Calu3 (cell line): ENCODE measurements at regions not wholly inside any gene's neighbourhood (a gene's known extent, or its start where the extent isn't known, plus 50 kb on each side); places are given as distances from the start of the nearest gene placed in this dataset.

Source experiments
- BruUV-seq: library from RNA; stranded (reverse); fragments of 400-500 nt; replicated peaks from 2 replicates; lab custom pipeline; 2021; lab: Mats Ljungman, UMichigan
- CTCF ChIA-PET: fragments of 300-600 bp; sonication (Branson Sonifier 250); formaldehyde crosslinking; loops from one replicate; lab custom pipeline; 2022; ENCODE audit warnings: antibody characterized with exemption; lab: Charles Lee
- DNase-seq: peaks from one replicate; pipeline ENCODE4 v3.0.0; 2022
- H3K27ac Mint-ChIP-seq: one replicate; pipeline ENCODE4 v1.8.0; 2022; ENCODE audit warnings: mixed read lengths; ENCODE audit not compliant: unreplicated experiment
- H3K27me3 Mint-ChIP-seq: one replicate; pipeline ENCODE4 v1.8.0; 2022; ENCODE audit warnings: mixed read lengths; ENCODE audit not compliant: unreplicated experiment
- H3K36me3 Mint-ChIP-seq: one replicate; pipeline ENCODE4 v1.8.0; 2022; ENCODE audit warnings: mild to moderate bottlenecking, moderate library complexity, mixed read lengths; ENCODE audit not compliant: insufficient read depth, unreplicated experiment
- H3K4me1 Mint-ChIP-seq: one replicate; pipeline ENCODE4 v1.8.0; 2022; ENCODE audit warnings: mild to moderate bottlenecking, low read depth, mixed read lengths; ENCODE audit not compliant: unreplicated experiment
- H3K4me3 Mint-ChIP-seq: one replicate; pipeline ENCODE4 v1.8.0; 2022; ENCODE audit warnings: mild to moderate bottlenecking, low read depth, moderate library complexity, mixed read lengths; ENCODE audit not compliant: unreplicated experiment
- H3K9me3 Mint-ChIP-seq: one replicate; pipeline ENCODE4 v1.8.0; 2022; ENCODE audit warnings: low read depth, mixed read lengths; ENCODE audit not compliant: unreplicated experiment
- CTCF ChIP-seq: fragments of 200-600 bp; IDR thresholded peaks from one replicate; pipeline ENCODE4 v1.8.0; 2022; ENCODE audit warnings: antibody characterized with exemption; ENCODE audit not compliant: unreplicated experiment
- intact Hi-C: fragments of 100-400 bp; cut with micrococcal nuclease; formaldehyde crosslinking; loops from one replicate; pipeline ENCODE4 v1.10.0; 2022; ENCODE audit not compliant: unreplicated experiment

GRCh38 chr5:68465934-68466551 lies 250.5 kb downstream of the PIK3R1 start:
- BruUV-seq, result no TSS peak
- no peaks in the 10 kb centered on the region for H3K27me3 Mint-ChIP-seq
- no peak for TF ChIP-seq CTCF
- CTCF ChIA-PET, result no interaction called here
- no peaks in the 10 kb centered on the region for H3K36me3 Mint-ChIP-seq
- H3K4me3 Mint-ChIP-seq, result no peak overlapping the region
- H3K9me3 Mint-ChIP-seq, result peaks cover 2% of the 10 kb centered on the region
- no peak for DNase-seq
- H3K4me1 Mint-ChIP-seq, result no peaks in the 10 kb centered on the region
- intact Hi-C loops, result no loop called here
- no peak overlapping the region for H3K27ac Mint-ChIP-seq

DNA sequence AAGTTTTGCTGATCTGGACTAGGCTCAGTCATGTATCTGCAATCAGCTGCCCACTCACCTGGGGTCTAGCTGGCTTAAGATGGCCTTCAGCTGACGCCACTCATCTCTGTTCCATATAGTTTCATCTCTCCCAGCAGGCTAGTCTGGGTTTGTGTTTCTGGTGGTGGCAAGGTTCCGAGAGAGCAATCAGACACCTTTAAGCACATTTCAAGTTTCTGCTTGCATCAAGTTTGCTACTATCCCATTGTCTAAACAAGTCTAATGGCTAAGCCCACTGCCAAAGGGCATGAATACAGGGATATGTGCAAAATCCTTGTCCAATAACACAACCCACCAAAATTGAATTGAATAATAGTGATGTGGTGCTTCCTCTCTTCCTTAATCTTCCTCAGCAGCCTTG lies 251.7 kb downstream of the PIK3R1 start:
- no peak for DNase-seq
- no TSS peak for BruUV-seq
- Mint-ChIP-seq H3K27ac (no peak overlapping the region), H3K4me1 (no peaks in the 10 kb centered on the region), H3K27me3 (no peaks in the 10 kb centered on the region), H3K4me3 (no peak overlapping the region), H3K36me3 (no peaks in the 10 kb centered on the region), H3K9me3 (peaks cover 2% of the 10 kb centered on the region)
- intact Hi-C loops, result no loop called here
- TF ChIP-seq CTCF, result no peak
- CTCF ChIA-PET, result interaction anchor here (1.0 kb wide), 1 partner anchor 172 kb away, joined by 3 read pairs; no protein-coding TSS in a partner anchor

- H3K27me3 Mint-ChIP-seq, result no peaks in the 10 kb centered on the region
- no peak overlapping the region for H3K27ac Mint-ChIP-seq
- intact Hi-C loops, result no loop called here
Measured at GRCh38 chr5:68467794-68468193, 252.2 kb downstream of the PIK3R1 start.

GRCh38 chr5:68468322-68468721 lies 252.8 kb downstream of the PIK3R1 start:
- CTCF ChIA-PET, result no interaction called here
- TF ChIP-seq CTCF, result no peak
- no peak overlapping the region for H3K4me3 Mint-ChIP-seq
- H3K4me1 Mint-ChIP-seq, result no peaks in the 10 kb centered on the region
- intact Hi-C loops, result no loop called here
- H3K27ac Mint-ChIP-seq, result no peak overlapping the region
- BruUV-seq, result no TSS peak
- no peak for DNase-seq
- no peaks in the 10 kb centered on the region for H3K36me3 Mint-ChIP-seq
- peaks cover 2% of the 10 kb centered on the region for H3K9me3 Mint-ChIP-seq
- H3K27me3 Mint-ChIP-seq, result no peaks in the 10 kb centered on the region

More at GRCh38 chr5:68467794-68468193, 252.2 kb downstream of the PIK3R1 start:
- BruUV-seq, result no TSS peak
- CTCF ChIA-PET, result no interaction called here
- Mint-ChIP-seq H3K4me3 (no peak overlapping the region), H3K4me1 (no peaks in the 10 kb centered on the region), H3K36me3 (no peaks in the 10 kb centered on the region), H3K9me3 (peaks cover 2% of the 10 kb centered on the region)
- no peak for DNase-seq
- TF ChIP-seq CTCF, result no peak
